ENCODE measurements at regions not wholly inside any gene's neighbourhood (a gene's known extent, or its start where the extent isn't known, plus 50 kb on each side); places are given as distances from the start of the nearest gene placed in this dataset.

DNA sequence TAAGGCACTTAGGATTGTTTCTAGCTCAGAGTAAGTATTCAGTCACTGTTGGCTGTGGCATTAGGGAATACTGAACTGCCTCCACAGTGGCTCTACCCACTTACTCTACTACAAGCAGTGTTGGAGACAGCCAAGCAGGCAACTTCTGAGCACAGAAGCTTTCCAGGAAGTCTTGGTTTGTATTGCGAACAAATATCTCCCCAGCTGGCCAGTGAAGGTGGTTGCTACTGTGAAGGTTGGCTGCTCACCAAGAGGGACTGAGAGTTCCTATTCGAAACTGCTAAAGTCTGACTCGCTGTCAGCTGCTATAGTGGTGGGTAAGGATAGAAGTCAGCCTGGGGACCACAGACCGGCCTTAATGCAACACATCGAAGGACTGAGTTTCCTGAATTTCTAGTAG, 319.1 kb downstream of the KIF4B start:
- TF ChIP-seq, protein P1, sequence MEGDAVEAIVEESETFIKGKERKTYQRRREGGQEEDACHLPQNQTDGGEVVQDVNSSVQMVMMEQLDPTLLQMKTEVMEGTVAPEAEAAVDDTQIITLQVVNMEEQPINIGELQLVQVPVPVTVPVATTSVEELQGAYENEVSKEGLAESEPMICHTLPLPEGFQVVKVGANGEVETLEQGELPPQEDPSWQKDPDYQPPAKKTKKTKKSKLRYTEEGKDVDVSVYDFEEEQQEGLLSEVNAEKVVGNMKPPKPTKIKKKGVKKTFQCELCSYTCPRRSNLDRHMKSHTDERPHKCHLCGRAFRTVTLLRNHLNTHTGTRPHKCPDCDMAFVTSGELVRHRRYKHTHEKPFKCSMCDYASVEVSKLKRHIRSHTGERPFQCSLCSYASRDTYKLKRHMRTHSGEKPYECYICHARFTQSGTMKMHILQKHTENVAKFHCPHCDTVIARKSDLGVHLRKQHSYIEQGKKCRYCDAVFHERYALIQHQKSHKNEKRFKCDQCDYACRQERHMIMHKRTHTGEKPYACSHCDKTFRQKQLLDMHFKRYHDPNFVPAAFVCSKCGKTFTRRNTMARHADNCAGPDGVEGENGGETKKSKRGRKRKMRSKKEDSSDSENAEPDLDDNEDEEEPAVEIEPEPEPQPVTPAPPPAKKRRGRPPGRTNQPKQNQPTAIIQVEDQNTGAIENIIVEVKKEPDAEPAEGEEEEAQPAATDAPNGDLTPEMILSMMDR (IDR thresholded peaks at IDR 0.05): no peak
- no peak for TF ChIP-seq POLR2AphosphoS5 (IDR thresholded peaks at IDR 0.05; ENCODE audit: low read depth, low read length)
- TF ChIP-seq TCF7L2 (IDR thresholded peaks at IDR 0.05; ENCODE audit: low read depth, low read length): no peak
- TF ChIP-seq SIN3A (IDR thresholded peaks at IDR 0.05; ENCODE audit: borderline replicate concordance, insufficient read depth, low read depth, low read length): no peak
